ENCODE measurements at regions not wholly inside any gene's neighbourhood (a gene's known extent, or its start where the extent isn't known, plus 50 kb on each side); places are given as distances from the start of the nearest gene placed in this dataset.

GRCh38 chr5:3303777-3304176, 291.9 kb upstream of the IRX1 start:
- Histone ChIP-seq H3K36me3 (ENCODE audit: control insufficient read depth, insufficient read depth, low read length) (no peaks in the 10 kb centered on the region), H3K4me3 (ENCODE audit: low read depth in 2 of 2, low read length in 2 of 2) (no peak overlapping the region), H3K27me3 (ENCODE audit: control insufficient read depth, insufficient read depth, low read length) (no peaks in the 10 kb centered on the region), H3K9me3 (ENCODE audit: control insufficient read depth, insufficient read depth, low read depth, low read length) (no peaks in the 10 kb centered on the region), H3K4me1 (ENCODE audit: control insufficient read depth, insufficient read depth, low read length) (no peaks in the 10 kb centered on the region), H3K27ac (ENCODE audit: low read length) (no peak overlapping the region)
- DNase-seq (ENCODE audit: low read depth, low spot score): no peak
- BruUV-seq (replicated peaks): no TSS peak
- no peak for ATAC-seq
- CTCF ChIA-PET: no interaction called here
- intact Hi-C loops (cut with micrococcal nuclease; ENCODE audit: unreplicated experiment) (no loop called here), in situ Hi-C loops (cut with HindIII; ENCODE audit: low pct_unique_long_range_greater_than_20kb, low sequenced_read_pairs) (no loop called here)
- POLR2A ChIA-PET: no interaction called here
- no peak for TF ChIP-seq REST (IDR thresholded peaks at IDR 0.05; ENCODE audit: insufficient read depth in 1 of 2, low read depth in 2 of 2, low read length in 1 of 2)
- no peak for TF ChIP-seq CTCF (IDR thresholded peaks at IDR 0.05)
- TF ChIP-seq SIN3A (IDR thresholded peaks at IDR 0.05; ENCODE audit: borderline replicate concordance, insufficient read depth, low read depth, low read length): no peak
- no peak for TF ChIP-seq POLR2AphosphoS5 (IDR thresholded peaks at IDR 0.05; ENCODE audit: low read depth, low read length)
- no peak for TF ChIP-seq TCF7L2 (IDR thresholded peaks at IDR 0.05; ENCODE audit: low read depth, low read length)

- H3K36me3 ChIP-seq (ENCODE audit: control insufficient read depth, insufficient read depth, low read length): no peaks in the 10 kb centered on the region
- TF ChIP-seq REST (IDR thresholded peaks at IDR 0.05; ENCODE audit: insufficient read depth in 1 of 2, low read depth in 2 of 2, low read length in 1 of 2): no peak
- TF ChIP-seq POLR2AphosphoS5 (IDR thresholded peaks at IDR 0.05; ENCODE audit: low read depth, low read length): no peak
- TF ChIP-seq CTCF (IDR thresholded peaks at IDR 0.05): no peak
- no peak for TF ChIP-seq TCF7L2 (IDR thresholded peaks at IDR 0.05; ENCODE audit: low read depth, low read length)
- TF ChIP-seq SIN3A (IDR thresholded peaks at IDR 0.05; ENCODE audit: borderline replicate concordance, insufficient read depth, low read depth, low read length): no peak
- ChIA-PET CTCF (no interaction called here), POLR2A (no interaction called here)
- no peak overlapping the region for H3K4me3 ChIP-seq (ENCODE audit: low read depth in 2 of 2, low read length in 2 of 2)
- no peaks in the 10 kb centered on the region for H3K9me3 ChIP-seq (ENCODE audit: control insufficient read depth, insufficient read depth, low read depth, low read length)
- intact Hi-C loops (cut with micrococcal nuclease; ENCODE audit: unreplicated experiment) (no loop called here), in situ Hi-C loops (cut with HindIII; ENCODE audit: low pct_unique_long_range_greater_than_20kb, low sequenced_read_pairs) (no loop called here)
- DNase-seq (ENCODE audit: low read depth, low spot score) (no peak), ATAC-seq (no peak)
- BruUV-seq (replicated peaks): no TSS peak
- H3K27ac ChIP-seq (ENCODE audit: low read length): no peak overlapping the region
- no peaks in the 10 kb centered on the region for H3K4me1 ChIP-seq (ENCODE audit: control insufficient read depth, insufficient read depth, low read length)
- no peaks in the 10 kb centered on the region for H3K27me3 ChIP-seq (ENCODE audit: control insufficient read depth, insufficient read depth, low read length)
These were observed 293.4 kb upstream of the IRX1 start for GRCh38 chr5:3302228-3302627.

Data from Panc1 (cell line).